GM19468 (cell line): ENCODE measurements at regions not wholly inside any gene's neighbourhood (a gene's known extent, or its start where the extent isn't known, plus 50 kb on each side); places are given as distances from the start of the nearest gene placed in this dataset.
"Not testable (repeated sequence)": the region's sequence is repeated elsewhere in the genome, so short reads cannot be mapped to it uniquely, and the experiment has no call there.

ENCODE experiments used
- ATAC-seq: cut with Tn5 transposase; IDR thresholded peaks from one replicate; pipeline ENCODE4 v1.9.1; 2021; ENCODE audit warnings: mild to moderate bottlenecking, moderate library complexity, moderate number of reproducible peaks; ENCODE audit not compliant: unreplicated experiment; ENCODE audit errors: extremely low read depth

DNA sequence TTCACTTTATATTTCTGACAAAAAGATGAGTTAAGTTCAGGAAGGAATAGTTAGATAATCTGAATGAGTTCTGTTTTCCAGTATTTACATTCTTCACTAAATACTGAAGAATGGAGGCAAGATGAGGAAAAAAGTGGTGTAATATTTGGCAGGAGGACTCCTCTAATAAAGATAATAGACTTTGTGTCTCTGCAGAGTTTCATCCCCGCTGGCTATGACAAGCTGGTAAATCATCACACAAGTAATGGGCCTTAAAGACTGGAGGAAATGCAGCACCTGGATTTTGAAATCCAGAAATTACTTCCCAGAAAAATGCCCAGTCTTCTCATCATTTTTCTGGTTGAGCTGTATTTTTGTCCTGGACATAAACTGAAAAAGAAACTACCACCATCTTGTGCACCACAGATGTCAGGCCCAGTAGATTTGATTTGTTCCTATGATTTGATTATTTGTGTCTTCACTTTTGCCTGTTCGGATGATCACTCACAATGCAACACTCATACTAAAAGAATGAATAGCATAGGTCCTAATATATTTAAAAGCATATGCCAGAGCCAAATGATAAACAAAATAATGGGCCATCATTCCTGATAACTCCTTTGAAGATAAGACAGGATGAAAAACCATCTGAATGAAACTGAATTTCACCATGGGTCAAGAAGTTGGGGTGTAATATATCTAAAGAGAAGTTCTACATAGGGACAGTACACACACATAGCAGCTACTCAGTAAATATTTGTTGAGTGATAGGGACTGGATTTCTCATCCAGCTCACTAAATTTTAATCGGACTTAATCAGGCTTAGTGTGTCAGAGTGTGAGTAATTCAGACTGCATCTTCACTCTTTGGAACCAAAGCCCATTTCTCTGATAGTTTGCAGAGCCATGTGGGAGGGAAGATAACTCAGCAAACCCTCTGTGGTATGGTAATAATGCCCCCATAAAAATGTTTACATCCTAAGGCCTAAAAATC, 200.5 kb downstream of the HINT1 start:
- no peak for ATAC-seq

DNA sequence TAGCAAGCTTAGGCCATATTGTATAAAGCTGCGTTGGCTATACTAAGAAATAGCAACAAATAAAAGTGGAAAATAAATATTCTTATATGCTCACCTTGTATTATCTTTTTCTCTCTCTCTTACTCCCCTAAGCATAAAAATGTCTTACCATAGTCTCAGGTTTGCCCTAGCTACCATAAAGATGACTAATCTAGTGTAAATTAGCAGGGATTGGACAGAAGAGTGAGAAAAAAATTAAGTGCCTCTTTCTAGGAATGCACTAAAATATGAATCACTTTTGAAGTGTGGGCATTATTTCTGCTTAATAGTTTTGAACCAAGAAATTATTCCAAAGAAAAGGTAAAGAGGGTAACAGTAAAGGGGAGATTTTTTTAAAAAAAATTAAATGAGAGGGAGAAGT, 201.3 kb downstream of the HINT1 start:
- ATAC-seq = no peak

DNA sequence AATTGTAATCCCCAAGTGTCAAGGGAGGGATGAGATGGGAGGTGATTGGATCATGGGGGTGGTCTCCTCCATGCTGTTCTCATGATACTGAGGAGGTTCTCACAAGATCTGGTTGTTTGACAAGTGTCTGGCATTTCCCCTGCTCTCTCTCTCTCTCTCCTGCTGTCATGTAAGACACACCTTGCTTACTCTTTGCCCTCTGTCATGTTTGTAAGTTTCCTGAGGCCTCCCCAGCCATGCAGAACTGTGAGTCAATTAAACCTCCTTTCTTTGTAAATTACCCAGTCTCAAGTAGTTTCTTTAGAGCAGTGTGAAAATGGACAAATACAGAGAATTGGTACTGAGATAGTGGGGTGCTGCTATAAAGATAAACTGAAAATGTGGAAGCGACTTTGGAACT, 207.9 kb downstream of the HINT1 start:
- ATAC-seq = no peak

DNA sequence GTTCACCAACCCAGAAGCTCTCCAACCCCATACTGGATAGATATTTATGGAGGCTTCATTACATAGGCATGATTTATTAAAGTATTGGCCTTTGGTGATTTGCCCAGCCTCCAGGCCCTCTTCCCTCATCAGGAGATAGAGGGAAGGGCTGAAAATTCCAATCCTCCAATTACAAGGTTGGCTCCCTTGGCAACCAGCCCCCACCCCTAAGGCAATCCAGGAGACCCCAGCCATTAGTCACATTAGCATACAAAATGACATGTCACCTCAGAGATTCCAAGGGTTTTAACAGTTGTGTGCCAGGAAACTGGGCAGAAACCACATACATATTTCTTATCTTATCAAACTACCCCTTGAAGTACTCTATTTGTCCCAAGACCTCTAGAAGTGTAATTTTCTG, 210.0 kb downstream of the HINT1 start:
- no peak for ATAC-seq

DNA sequence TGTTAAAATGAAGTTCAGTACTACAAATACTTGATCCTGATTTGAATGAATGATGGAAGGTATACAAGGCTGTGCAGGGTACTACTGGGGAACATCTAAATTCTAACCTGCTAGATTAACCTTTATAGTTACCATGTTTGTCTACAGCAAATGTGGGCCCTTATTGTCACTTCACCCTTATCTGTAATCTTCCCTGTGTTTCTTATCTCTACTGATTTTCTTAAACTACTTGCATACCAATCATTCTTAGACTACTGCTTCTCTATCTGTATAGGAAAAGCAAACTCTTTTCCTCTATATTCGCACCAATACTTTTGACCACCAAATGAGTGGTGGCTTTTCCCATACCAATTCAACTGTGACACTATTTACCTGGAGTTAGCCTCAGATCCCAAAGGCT, 210.7 kb downstream of the HINT1 start:
- ATAC-seq = no peak

DNA sequence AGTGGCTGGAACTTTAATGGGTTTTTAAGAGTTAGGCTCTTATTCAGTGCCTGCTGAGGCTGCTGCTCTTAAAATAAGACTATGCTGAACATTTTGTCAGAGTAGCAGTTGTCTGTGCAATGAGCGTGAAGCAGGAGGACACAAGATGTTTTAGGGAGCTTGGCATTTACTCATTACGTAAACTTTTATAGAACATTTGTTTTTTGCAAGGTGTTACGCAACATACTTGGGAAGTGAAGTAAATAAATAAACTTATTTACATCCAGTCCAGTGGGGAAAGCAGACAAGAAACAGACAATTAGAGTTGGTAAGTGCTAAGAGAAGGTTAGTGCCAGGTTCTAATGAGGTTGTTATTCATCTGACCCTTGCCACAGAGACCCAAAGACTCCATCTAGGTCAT, 226.0 kb downstream of the HINT1 start:
- no peak for ATAC-seq

DNA sequence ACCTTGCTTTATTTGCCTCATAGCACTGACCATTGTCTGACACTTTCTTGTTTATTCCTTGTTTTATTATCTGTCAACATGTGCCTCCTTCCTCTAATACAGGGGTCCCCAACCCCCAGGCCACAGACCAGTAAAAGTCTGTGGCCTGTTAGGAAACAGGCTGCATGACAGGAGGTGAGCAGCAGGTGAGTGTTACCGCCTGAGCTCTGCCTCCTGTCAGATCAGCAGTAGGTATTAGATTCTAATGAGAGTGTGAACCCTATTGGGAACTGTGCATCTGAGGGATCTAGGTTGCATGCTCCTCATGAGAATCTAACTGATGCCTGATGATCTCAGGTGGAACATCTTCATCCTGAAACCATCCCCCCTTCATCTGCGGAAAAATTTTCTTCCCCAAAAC, 228.0 kb downstream of the HINT1 start:
- no peak for ATAC-seq

DNA sequence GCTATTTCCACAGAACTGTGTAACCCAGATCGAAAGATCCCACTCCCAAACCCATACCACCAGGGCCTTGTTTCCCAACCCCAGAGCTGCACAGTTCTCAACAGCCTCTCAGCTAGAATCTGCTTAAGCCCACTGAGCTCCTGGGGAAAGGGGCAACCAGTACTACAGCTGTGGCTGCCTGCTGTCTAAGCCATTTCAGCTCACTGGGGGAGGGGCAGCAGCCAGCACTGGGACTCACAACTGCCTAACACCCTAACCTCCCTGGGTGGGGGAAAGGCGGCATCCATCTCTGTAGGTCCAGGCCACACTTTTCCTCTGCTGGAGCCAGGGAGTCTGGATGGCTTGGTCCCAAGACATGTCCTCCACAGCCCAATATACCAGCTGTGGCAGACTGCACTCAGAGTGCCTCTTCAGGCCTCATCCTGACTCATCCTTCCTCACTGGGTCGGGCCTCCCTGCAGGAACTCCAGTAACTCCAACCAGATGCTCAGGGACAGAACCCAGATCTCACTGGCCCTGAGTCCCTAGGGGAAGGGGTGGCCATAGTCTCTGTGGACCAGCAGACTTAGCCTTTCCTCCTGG, 241.4 kb downstream of the HINT1 start:
- no peak for ATAC-seq

DNA sequence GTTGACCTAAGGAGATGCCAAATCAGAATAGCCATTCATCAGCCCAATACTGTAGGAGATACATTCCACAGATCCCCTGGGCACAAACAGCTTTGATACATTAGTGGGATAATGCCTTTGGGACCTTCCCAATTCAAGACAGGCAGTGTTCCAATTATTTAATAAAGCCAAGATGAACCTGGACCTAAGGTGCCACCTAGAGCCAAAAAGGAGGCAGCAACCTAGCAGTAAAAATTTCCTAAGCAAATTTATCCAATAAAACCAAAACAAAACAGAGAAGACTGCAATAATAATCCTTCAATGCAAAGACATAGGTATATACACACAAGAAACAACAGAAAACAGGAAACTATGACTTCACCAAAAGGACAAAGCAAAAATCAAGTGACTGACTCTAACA, 253.0 kb downstream of the HINT1 start:
- ATAC-seq = no peak

DNA sequence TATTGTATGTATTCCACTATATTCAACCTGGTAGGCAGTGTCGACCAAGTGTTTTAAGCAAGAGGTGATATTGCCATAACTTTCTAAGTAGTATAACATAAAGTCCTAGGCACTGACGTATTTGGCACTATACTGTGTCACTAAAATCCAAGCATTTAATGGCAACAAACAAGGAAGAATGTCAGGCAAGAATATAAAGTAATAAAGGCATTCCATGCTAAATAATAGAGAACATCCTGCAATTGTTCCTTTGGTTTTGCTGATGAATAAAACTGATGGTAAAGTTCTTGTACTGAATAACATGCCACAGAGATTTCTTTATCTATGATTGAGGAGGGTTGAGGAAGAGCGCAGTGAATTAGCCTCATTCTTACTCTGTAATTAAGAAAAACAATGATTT, 256.9 kb downstream of the HINT1 start:
- ATAC-seq = no peak

DNA sequence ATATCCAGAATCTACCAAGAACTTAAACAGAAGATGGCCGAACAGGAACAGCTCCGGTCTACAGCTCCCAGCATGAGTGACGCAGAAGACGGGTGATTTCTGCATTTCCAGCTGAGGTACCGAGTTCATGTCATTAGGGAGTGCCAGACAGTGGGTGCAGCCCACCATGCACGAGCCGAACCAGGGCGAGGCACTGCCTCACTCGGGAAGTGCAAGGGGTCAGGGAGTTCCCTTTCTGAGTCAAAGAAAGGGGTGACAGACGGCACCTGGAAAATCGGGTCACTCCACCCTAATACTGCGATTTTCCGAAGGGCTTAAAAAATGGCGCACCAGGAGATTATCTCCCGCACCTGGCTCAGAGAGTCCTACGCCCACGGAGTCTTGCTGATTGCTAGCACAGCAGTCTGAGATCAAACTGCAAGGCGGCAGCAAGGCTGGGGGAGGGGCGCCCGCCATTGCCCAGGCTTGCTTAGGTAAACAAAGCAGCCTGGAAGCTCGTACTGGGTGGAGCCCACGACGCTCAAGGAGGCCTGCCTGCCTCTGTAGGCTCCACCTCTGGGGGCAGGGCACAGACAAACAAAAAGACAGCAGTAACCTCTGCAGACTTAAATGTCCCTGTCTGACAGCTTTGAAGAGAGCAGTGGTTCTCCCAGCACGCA, 267.4 kb downstream of the HINT1 start:
- not testable (repeated sequence) for ATAC-seq

DNA sequence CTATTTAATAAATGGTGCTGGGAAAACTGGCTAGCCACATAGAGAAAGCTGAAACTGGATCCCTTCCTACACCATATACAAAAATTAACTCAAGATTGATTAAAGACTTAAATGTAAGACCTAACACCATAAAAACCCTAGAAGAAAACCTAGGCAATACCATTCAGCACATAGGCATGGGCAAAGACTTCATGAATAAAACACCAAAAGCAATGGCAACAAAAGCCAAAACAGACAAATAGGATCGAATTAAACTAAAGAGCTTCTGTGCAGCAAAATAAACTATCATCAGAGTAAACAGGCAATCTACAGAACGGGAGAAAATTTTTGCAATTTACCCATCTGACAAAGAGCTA, 267.9 kb downstream of the HINT1 start:
- not testable (repeated sequence) for ATAC-seq

DNA sequence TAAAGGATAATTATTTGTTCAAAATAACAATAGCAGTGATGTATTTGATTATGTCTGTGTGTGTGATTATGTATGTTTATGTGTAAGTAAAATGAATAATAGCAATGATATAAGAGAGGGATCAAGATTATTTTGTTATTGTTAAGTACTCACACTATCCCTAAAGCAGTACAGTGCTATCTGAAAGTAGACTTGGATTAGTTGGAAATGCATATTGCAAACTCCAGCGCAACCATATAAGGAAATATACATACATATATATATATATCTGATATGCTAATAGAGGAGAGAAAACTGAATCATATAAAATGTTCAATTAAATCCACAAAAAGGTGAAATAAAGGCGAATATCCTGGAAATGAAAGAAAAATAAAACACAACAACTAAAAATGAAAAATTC, 268.4 kb downstream of the HINT1 start:
- no peak for ATAC-seq

DNA sequence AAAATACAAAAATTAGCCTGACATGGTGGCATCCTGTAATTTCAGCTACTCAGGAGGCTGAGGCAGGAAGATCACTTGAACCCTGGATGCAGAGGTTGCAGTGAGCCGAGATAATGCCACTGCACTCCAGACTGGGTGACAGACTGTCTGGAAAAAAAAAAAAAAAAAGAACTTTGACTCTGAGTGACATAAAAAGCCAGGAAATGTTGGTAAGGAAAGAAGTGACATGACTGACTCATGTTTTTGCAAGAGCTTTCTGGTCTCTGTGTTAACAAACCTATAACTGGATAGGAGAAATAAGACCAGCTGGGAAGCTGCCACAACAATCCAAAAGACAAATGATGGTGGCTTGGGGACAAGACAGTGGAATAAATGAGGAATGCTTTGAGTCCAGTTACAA, 272.1 kb downstream of the HINT1 start:
- no peak for ATAC-seq

DNA sequence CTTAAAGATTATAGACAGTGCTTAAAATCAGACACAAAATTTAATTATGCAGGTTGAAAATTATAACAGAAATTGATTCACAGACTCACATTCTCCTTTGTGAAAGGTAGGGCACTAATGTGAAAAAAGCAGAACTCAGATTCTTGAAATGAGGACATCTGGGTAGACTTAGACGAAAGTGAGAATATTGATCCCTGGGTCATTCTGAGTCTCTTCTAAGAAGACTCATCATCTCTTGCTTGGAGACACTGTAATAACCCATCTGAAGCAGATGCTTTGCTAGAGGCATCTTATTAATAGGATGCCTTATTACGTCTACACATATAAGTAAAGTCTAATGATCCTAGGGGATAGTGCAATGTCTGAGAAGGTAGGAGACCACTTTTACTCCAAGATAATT, 274.4 kb downstream of the HINT1 start:
- ATAC-seq = no peak

DNA sequence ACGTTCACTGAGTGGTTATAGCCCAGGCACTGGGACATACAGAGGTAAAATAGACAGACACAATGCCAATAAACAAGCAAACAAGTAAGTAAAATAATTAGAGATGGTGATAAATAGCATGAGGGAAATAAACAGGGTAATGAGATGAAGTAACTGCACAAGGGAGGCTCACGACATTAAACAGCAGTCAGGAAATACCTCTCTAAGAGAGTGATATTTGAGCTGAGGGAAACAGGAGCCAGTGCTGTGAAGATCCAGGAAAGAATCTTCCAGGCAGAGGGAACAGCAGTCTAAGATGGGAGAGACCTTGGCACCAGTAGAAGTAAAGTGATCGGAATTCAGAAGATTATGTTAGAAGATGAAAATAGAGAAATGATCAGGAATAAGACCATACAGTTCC, 279.4 kb downstream of the HINT1 start:
- no peak for ATAC-seq

DNA sequence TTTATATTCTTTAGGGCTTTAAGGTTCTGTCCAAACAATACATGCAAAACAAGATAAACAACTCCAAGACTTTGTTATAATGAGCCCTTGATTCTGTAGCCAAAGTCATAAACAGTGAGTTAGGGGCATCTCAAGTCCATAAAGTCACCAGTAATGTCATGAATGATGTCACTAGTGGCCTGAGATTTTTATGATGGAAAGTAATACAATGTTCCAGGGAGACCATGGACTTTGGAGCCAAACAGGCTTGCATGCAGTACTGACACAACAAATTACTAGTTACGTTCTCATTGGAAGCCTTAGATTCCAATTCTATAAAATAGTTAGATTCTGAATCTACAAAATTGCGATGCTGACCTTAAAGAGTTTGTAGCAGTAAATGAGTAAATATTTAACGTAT, 280.0 kb downstream of the HINT1 start:
- no peak for ATAC-seq

DNA sequence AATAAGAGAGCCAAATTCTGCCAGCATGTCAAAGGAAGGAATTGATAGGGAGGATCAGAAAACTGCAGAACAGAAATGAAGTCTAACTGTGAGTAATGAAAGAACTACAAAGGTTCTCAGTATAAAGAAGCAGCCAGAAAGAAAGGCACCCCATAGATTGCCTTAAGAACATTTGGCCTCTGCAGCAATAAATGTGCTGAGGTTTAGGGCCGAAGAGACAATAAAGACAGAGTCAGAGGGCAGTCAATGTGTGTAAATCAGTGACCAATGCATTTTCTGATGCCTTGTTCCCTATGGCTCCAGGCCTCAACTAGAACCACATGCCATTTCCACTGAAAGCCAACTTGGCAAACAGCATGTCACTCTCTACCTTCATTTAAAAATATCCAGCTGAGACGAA, 281.0 kb downstream of the HINT1 start:
- ATAC-seq = no peak

DNA sequence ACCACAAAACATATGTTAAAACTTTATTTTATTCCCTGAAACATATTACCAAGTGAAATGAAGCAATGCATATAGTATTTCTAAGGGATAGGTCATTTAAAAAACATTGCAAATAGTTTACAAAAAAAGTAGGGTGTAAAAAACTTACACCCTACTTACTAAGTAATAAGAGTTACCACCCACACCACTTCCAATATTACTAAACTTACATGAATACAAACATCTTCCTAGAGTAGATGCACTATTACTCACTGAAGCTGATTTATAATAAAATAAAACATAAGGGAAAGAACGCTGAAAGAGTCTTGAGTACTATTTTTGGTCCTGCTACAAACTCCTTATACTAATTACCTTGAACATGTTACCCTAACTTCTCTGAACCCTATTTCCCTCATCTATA, 289.4 kb downstream of the HINT1 start:
- no peak for ATAC-seq

DNA sequence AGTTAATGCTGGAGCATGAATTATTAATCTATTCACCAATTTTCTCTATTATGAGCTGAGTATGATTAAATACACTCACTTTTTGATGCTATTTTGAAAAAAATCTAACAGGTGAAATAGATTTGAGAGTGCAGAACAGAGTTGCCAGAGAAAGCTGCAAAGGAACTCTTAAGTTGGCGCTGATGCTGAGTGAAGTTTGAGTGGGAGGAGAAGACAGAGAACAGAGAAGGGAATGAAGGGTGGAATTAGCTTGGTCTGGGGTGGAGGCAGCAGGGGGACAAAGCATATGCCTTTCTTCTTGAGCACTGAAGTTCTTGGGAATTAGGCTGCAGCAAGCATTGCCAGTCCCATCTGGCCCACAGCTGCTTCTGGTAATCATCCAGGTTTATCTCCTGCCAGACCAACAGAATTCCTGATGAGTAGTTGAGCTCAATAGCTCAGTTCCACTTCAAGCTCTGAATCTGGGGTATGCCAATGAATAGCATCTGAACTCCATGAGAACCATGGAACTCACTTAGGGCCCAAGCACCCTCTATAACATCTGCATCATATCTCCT, 290.1 kb downstream of the HINT1 start:
- no peak for ATAC-seq
